ENCODE measurements at regions not wholly inside any gene's neighbourhood (a gene's known extent, or its start where the extent isn't known, plus 50 kb on each side); places are given as distances from the start of the nearest gene placed in this dataset.
"Not testable (repeated sequence)": the region's sequence is repeated elsewhere in the genome, so short reads cannot be mapped to it uniquely, and the experiment has no call there.

DNA sequence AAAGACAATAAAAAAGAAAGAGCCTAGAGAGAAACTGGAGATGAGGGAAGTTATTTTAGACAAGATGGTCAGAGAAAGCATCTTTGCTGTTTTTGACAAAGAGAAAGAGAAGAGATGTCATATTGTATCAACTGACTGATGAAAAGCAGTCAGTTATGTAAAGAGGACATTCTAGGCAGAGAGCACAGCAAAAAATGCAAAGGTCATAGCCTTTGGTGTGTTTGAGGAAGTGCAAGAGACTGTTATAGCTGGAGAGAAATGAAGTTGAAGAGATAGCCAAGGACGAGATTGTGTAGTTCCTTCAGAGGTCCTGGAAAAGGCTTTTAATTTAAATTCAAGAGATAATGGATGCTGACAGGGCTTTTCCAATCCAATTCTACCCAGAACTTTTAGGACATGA, 342.4 kb downstream of the RASEF start:
- no peak for DNase-seq (ENCODE audit: low spot score)

DNA sequence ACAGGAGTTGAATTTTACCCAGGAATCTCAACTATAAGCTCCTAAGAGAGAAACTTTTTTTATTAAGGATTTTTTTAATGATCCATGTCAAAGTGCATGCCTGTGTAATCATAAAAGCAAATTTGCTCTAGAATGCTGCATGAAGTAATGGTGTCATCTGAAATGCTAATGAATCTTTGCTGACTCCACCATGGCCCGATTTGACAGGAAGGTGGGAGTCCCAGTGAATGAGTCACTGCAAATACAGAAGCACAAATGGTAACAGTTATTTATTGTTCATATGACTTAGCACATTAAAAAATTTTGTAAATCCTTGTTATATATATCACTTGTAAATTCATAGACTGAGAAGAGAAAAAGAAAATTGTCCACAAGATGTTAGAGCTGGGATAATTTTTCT, 341.3 kb downstream of the RASEF start:
- no peak for DNase-seq (ENCODE audit: low spot score)

DNA sequence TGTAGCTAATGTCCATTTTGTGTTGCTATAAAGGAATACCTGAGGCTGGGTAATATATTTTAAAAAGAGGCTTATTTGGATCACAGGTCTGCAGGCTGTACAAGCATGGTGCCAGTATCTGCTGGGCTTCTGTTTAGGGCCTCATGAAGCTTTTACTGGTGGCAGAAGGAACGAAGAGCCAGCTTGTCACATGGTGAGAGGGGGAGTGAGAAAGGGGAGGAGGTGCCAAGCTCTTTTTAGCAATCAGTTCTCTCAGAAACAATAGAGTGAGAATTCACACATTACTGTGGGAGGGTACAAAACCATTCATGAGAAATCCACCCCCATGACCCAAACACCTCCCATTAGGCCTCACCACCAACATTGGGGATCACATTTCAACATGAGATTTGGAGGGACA, 340.9 kb downstream of the RASEF start:
- DNase-seq (ENCODE audit: low spot score), result no peak

DNA sequence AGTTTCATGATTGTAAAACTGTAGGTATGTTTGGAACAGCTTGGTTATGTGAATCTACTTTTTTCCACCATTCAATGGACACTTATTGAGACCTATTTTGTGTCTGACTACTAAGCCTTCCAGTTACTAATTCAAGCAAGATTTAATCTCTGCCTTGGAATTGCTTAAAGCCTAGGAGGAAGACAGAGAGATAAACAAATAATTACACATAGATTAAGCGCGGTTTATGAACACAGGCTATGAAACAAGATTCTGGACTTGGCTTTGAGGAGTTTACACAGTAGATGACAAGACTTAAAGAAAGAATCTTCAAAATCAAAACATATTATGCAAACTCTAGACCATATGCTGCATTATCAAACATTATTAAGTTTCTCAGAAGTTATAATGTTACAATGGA, 340.4 kb downstream of the RASEF start:
- DNase-seq (ENCODE audit: low spot score), result no peak

DNA sequence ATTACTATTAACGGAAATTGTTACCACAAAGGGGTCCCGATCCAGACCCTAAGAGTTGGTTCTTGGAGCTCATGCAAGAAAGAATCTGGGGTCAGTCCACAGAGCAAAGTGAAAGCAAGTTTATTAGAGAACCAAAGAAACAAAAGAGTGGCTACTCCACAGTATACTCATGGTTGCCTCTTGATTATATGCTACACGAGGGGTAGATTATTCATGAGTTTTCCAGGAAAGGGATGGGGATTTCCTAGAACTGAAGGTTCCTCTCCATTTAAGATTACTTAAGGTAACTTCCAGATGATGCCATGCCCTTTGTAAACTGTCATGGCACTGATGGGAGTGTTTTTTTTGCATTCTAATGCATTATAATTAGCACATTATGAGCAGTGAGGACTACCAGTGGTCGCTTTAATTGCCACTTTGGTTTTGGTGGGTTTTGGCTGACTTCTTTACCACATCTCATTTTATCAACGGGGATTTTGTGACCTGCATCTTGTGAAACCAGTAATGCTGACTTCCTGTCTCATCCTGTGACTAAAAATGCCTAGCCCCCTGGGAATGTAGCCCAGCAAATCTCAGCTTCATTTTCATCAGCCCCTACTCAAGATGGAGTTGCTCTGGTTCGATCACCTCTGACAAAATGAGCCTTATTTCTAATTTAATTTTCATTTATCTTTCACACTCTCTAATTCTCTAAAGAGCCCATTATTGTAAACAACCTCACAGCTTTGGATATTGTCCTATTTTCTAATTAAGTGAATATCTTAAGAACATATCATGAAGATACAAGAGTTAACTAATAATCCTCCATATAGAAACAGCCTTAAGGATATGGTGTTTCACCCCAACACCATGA, 336.3 kb downstream of the RASEF start:
- DNase-seq (ENCODE audit: low spot score), result no peak

DNA sequence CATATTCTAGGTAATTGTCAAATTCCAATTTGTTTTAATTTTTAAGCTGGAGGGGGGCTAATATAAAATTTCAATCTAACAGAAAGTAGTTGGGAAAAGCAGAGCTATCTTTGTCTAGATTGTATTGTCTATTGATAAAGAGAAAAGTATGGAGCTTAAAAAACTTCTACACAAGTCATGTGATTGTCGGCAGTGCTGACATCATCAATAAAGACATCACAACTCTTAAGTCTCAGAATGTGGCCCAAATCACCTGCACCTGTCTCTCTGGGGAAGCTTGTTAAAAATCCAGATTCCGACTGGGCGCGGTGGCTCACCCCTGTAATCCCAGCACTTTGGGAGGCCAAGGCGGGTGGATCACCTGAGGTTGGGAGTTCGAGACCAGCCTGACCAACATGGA, 333.8 kb downstream of the RASEF start:
- DNase-seq (ENCODE audit: low spot score), result no peak

DNA sequence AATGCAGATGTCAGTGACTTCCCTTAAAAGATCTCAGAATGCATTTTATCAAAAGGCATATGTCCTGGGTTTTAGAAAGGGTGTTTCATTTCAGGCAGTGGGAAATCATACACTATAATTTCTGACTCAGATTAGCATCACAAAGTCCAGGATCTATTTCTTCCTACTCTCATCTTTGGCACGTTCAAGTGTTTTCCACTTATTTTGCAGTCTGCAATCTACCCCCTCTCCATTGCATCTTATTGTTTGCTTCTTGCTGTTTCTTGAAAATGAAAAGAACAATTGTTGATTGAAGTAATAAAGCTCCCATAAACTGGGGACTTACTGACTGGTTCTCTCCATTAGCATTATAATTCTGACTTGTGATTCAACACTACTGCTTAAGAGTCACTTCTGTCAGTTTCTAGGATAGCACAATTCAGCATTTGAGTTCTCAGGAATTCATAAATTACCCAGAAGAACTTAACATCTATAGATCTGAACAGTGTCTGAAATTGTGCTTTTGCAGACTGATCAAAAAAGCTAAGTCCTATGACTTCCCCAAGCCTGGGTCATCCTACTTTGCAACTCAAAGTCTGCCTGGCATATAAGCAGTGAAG, 332.9 kb downstream of the RASEF start:
- no peak for DNase-seq (ENCODE audit: low spot score)

DNA sequence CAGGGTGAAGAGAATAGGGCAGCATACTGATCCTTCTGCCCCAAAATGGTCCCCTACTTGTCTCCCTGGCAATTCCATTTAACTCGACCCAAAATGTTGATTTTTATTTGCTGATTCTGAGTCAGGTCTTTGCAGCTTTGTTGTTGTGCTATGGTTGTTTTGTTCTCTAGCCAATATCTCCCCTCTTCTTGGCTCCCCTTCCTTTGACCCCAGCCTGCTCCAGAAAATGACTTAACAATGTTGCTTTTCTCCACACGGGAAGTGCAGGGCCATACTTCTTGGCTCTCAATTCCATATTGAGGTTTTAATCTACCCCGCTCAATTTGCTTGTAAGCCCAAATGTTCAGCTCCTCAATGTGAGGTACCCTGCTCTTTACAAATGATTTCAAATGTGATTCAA, 330.0 kb downstream of the RASEF start:
- no peak for DNase-seq (ENCODE audit: low spot score)

DNA sequence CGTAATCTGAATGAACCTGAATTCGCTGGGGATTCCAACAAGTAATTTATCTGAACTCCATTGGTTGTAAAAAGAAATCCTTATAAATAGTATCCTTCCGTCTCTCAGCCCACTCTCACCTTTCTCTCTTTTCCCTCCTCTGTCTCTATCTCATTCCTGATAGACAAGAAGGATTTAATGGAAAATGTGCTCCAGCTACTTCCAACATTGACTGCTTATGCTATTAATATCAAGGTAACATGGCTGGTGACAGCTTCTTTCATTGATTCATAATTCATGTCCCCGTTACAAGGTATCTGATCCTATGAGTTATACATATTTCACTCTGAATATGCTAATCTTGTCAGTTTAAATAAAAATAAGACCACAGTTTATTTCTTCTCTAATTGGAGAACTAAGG, 326.8 kb downstream of the RASEF start:
- no peak for DNase-seq (ENCODE audit: low spot score)

DNA sequence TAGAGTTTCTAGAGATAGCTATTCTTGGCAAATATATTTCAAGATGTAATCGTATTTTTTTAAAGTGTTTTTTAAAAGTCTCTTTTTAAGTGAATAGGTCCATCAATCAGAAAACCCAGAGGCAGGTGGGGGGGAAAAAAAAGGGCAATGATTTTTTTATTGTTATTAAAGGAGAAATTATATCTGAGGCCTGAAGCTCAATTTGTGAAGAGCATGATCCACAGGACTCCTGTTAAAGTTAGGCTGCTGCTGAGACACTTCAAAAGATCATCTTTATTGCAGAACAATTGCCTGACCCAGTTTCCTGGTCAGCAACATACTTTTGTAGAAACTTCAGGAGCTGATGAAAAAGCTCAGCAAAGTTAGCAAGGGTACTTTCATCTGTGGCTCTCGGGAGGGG, 326.2 kb downstream of the RASEF start:
- DNase-seq (ENCODE audit: low spot score), result no peak

DNA sequence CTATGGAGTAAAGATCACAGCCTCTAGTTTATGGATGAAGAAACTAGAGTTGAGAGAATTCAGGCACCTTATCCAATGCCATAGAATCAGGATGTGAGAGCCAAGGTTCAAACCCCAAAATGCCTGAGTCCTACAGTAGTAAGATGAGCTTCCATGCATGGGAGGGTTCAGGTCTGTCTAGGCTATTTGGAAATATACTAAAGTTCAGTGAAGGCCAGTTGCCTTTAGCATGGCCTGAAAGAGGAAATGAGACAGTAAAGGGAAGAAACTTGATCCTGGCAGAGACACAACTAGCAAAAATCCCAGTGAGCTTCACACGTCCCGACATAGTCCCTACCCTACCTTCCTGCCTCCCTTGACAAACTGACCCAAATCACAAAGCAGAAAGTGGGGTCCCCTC, 317.0 kb downstream of the RASEF start:
- DNase-seq (ENCODE audit: low spot score), result no peak

DNA sequence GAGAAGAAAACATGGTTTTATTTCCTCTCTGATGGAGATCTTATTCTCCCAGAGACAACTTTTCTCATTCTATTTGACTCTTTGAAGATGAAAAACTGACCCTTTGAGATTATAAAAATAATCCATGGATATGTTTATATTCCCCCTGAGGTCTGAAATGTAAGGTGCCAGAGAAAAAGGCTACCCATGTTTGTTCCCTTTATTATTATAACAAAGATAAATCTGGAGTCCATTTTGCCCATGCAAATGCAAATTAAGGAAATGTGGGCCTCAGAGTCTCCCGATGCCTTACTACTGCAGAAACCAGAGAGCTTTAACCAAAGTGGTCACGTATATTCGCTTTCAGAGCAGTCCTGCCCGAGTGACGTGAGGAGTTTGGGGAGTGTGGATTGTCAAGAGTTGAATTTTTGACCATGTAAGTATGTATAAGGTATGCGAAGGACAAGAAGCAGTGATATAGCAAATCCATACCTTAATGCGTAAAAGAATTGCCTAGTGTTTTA, 312.5 kb downstream of the RASEF start:
- no peak for DNase-seq (ENCODE audit: low spot score)

DNA sequence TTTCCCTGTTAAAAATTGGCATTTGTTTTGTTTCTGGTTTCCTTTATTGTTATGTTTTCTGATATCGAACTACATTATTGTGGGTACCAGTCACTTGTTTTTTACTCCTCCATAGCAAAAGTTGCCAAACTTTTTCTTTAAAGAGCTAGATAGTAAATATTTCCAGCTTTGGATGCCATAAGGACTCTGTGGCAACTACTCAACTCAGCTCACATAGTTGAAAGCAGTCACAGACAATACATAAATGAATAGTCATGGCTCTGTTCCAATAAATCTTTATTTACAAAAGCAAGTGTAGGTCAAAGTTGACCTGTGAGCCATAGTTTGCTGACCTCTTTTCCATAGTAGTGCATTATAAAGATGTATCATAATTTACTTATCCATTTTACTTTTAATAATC, 305.0 kb downstream of the RASEF start:
- no peak for DNase-seq (ENCODE audit: low spot score)

DNA sequence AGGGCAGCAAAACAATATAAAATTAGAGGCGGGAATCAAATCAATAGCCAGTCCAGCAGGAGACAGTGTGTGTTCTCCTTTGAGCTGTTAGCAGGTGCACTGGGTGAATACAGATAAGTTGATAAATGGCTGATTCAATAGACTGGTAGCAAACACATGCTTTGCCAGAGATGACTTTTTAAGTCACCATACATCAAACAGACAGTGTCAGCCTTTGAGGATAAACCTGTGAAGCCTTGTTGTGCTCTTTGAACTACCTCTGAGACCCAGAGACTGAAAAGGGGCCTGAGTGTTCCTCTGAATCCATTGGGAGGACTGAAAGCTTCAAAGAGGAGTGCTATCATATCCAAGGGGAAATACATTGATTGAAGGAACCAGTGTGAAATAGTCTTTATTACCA, 301.9 kb downstream of the RASEF start:
- peak; percentile 40 for DNase-seq (ENCODE audit: low spot score)

DNA sequence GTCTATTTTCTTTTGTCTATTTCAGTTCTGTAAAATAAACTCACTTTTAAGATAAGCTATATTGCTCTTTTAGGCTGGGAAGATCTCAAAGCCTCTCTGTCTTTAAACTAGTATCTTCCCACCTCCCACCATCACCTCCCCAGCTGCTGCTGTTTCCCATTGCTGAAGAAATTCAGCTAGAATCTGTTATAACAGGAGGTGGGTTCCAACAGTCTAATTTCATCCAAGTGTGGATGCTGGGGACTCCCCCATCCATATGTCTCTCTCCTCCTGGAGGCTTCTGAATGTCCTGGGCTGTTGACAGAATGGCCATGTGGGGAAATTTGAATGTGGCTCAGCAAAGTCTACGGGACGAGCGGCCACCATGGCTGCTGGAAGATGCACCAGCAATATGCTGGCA, 301.0 kb downstream of the RASEF start:
- no peak for DNase-seq (ENCODE audit: low spot score)

DNA sequence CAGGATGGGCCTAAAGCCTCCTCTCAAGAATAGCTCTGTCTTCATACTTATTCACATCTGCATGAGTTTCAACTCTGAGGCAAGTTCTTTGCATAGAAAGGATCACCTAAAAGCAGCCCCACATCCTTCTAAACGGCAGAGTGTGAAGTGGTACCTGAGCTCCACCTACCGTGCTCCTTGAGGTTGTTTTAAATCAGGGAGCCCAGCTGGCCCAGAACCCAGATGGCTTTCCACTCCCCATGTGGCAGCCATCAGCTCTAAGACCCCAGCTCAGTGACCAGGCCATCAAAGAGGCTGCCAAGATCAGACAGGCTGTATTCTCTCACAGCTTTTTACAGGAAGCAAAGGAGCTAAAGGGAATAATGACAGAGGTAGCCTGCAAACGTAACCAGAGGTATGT, 299.3 kb downstream of the RASEF start:
- DNase-seq (ENCODE audit: low spot score), result peak; percentile 40

DNA sequence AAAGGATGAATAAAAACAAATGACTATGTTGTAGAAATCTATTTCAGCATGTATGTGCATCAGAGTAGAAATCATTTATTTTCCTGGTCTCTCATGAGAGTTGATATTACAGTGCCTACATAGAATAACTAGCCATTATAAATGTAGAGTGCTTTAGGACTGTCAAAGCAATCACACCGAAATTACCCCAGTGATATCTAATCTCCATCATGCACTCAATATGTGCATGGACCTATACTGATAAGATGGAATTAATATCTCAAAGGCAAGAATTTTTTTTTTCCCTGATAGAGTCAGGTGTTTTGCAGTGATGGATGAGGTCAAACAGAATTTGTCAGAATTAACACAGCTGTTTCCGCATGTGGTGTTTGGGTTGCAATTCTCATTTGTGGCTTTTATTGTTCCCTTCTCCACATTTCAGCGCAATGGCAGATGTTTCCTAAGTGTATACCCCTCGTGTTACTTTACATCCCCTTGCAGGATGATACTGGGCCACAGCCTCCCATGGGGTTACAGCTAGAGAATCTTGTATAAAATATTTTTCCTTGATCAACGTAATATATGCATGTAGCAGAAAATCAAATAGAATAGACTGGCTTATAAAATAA, 298.8 kb downstream of the RASEF start:
- DNase-seq (ENCODE audit: low spot score), result no peak

DNA sequence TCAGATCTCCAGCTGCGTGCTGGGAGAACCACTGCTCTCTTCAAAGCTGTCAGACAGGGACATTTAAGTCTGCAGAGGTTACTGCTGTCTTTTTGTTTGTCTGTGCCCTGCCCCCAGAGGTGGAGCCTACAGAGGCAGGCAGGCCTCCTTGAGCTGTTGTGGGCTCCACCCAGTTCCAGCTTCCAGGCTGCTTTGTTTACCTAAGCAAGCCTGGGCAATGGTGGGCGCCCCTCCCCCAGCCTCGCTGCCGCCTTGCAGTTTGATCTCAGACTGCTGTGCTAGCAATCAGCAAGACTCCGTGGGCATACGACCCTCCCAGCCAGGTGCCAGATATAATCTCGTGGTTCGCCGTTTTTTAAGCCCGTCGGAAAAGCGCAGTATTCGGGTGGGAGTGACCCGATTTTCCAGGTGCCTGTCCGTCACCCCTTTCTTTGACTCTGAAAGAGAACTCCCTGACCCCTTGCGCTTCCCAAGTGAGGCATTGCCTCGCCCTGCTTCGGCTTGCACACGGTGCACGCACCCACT, 288.2 kb downstream of the RASEF start:
- DNase-seq (ENCODE audit: low spot score), result not testable (repeated sequence)

DNA sequence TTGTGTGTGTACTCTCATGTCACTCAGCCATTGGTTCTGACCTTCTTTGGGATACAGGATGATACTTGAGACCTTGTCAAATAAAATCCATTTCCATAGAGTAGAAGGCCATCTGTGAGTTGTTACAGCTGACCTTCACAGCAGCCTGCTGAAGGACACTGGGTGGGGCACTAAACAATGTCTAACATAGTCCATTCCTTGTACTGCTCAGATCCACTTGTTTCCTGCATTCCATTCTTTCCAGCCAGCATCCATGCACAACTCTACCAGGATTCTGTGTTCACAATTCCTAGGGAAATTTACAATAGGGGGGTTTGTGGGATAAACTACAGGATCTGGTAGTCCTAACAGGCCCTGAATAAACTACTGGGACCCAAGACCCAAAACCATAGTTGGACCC, 286.4 kb downstream of the RASEF start:
- no peak for DNase-seq (ENCODE audit: low spot score)

DNA sequence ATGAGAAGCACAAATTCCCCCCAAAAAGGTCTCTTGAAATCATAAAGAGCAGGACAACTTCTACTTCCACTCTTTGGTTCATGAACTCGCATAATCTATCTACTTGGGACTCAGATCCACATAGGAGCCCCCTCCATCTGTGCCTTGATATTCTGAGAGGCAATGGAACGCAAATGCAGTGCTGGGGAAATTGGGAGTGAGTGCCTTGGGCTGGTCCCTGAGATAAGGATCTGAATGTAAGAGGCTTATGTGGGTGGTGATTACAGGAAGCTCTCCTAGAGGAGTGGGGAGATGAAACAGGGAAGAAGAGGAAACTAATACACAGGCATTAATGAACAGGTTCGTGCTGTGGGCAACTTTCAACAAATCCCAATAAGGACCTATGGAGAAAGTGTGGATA, 285.6 kb downstream of the RASEF start:
- no peak for DNase-seq (ENCODE audit: low spot score)

DNA sequence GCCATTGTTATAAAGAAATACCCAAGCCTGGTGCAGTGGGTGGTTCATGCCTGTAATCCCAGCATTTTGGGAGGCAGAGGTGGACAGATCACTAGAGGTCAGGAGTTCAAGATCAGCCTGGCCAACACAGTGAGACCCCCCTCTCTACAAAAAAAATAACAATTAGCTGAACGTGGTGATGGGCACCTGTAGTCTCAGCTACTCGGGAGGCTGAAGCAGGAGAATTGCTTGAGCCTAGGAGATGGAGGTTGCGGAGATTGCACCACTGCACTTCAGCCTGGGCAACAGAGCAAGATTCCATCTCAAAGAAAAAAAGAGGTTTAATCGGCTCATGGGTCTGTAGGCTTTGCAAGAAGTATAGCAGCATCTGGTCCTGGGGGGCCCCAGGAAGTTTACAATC, 284.0 kb downstream of the RASEF start:
- DNase-seq (ENCODE audit: low spot score), result not testable (repeated sequence)

DNA sequence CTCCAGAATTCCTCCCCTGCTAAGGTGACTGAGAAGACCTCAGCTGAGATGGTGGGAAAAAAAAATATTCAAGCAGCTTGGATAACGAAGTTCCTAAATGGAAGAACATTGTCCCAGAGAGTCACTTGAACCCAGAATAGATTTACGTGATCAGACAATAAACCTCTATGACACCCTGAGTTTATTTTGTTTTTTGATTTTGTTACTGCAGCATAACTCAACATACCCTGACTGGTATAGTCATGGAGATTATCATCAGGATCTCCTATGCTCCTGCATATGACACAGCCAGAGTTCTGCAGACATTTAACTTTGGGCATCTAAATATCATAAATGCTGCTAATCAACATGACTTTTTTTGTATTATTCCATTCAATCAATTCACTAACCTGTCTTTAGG, 282.9 kb downstream of the RASEF start:
- DNase-seq (ENCODE audit: low spot score), result no peak

All from SK-N-DZ (cell line).